ENCODE measurements at regions not wholly inside any gene's neighbourhood (a gene's known extent, or its start where the extent isn't known, plus 50 kb on each side); places are given as distances from the start of the nearest gene placed in this dataset.

- DNase-seq (no peak), ATAC-seq (no peak)
- 95% methylated on average over 2 of the region's 2 CpGs for WGBS, 2 donors
Measured at GRCh38 chr12:82578725-82579124, 108.0 kb upstream of the TMTC2 start.

GRCh38 chr12:82583756-82584155, 103.0 kb upstream of the TMTC2 start:
- FAIRE-seq: no peak
- no peaks in the 10 kb centered on the region for H3K9me3 ChIP-seq
- no peaks in the 10 kb centered on the region for H3K4me1 ChIP-seq
- H3K4me3 ChIP-seq: no peak overlapping the region
- no peak for ATAC-seq
- no peak overlapping the region for H3K27ac ChIP-seq
- DNase-seq: no peak
- 39 to 48% methylated on average over 1 of the region's 1 CpG for WGBS, 2 donors
- no peaks in the 10 kb centered on the region for H3K36me3 ChIP-seq
- TF ChIP-seq CTCF (IDR thresholded peaks at IDR 0.05): no peak
- intact Hi-C loops (cut with DNase I): no loop called here
- H3K27me3 ChIP-seq: no peaks in the 10 kb centered on the region

More at GRCh38 chr12:82578725-82579124, 108.0 kb upstream of the TMTC2 start:
- H3K36me3 ChIP-seq: no peaks in the 10 kb centered on the region
- no peak for FAIRE-seq
- no peaks in the 10 kb centered on the region for H3K27me3 ChIP-seq
- no peak overlapping the region for H3K27ac ChIP-seq
- H3K9me3 ChIP-seq: no peaks in the 10 kb centered on the region
- intact Hi-C loops (cut with DNase I): no loop called here
- TF ChIP-seq CTCF (IDR thresholded peaks at IDR 0.05): no peak
- no peak overlapping the region for H3K4me3 ChIP-seq
- H3K4me1 ChIP-seq: no peaks in the 10 kb centered on the region

- intact Hi-C loops (cut with DNase I): no loop called here
Measured at GRCh38 chr12:82593143-82593542, 93.6 kb upstream of the TMTC2 start.

GRCh38 chr12:82593901-82594396, 92.8 kb upstream of the TMTC2 start:
- H3K4me1 ChIP-seq: peaks cover 0 to 5% (median 0%) of the 10 kb centered on the region in 3 donors

More at GRCh38 chr12:82593143-82593542, 93.6 kb upstream of the TMTC2 start:
- Histone ChIP-seq H3K27me3 (no peaks in the 10 kb centered on the region), H3K36me3 (no peaks in the 10 kb centered on the region), H3K4me3 (no peak overlapping the region), H3K9me3 (no peaks in the 10 kb centered on the region), H3K4me1 (peaks cover 0 to 5% (median 0%) of the 10 kb centered on the region in 3 donors), H3K27ac (no peak overlapping the region)
- 72 to 75% methylated on average over 3 of the region's 3 CpGs for WGBS, 2 donors
- ATAC-seq (no peak), DNase-seq (no peak), FAIRE-seq (no peak)
- no peak for TF ChIP-seq CTCF (IDR thresholded peaks at IDR 0.05)

More at GRCh38 chr12:82593901-82594396, 92.8 kb upstream of the TMTC2 start:
- intact Hi-C loops (cut with DNase I): no loop called here
- Histone ChIP-seq H3K27ac (no peak overlapping the region), H3K36me3 (no peaks in the 10 kb centered on the region), H3K9me3 (no peaks in the 10 kb centered on the region), H3K4me3 (no peak overlapping the region), H3K27me3 (no peaks in the 10 kb centered on the region)
- peak in 3 of 4 donors; percentile 46 to 71 (median 57) for ATAC-seq
- no peak for DNase-seq
- no peak for FAIRE-seq
- no peak for TF ChIP-seq CTCF (IDR thresholded peaks at IDR 0.05)
- WGBS, 2 donors: 9 to 14% methylated on average over 1 of the region's 1 CpG

All from pancreas (tissue), 10 donors.